ENCODE measurements at regions not wholly inside any gene's neighbourhood (a gene's known extent, or its start where the extent isn't known, plus 50 kb on each side); places are given as distances from the start of the nearest gene placed in this dataset.

DNA sequence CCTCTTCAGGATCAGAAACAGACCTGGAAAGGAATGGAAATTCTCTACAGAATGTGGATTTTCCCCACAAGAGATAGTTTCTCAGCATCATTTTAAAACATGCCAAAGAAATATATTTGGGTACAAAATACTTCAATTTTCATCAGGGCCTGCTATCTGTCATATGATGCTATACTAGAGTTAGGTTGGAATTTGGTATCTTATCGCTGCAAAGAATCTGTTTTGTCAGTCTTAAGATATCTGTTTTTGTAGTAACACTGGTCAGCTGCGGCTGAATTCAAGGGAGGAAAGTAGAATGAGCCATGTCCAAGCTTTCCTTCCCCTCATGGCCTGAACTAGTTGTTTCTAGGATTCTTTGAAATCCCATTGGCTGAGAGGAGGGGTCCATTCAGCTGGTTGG, 806.4 kb downstream of the KCNA4 start:
- TF ChIP-seq POLR2AphosphoS5 (IDR thresholded peaks at IDR 0.05; ENCODE audit: borderline replicate concordance, low read depth, low read length) (no peak), EZH2 (IDR thresholded peaks at IDR 0.05) (no peak)
